GM18519 (cell line): ENCODE measurements at regions not wholly inside any gene's neighbourhood (a gene's known extent, or its start where the extent isn't known, plus 50 kb on each side); places are given as distances from the start of the nearest gene placed in this dataset.

ENCODE experiments used
- ATAC-seq: cut with Tn5 transposase; IDR thresholded peaks from one replicate; pipeline ENCODE4 v1.9.1; 2021; ENCODE audit warnings: mild to moderate bottlenecking, moderate library complexity; ENCODE audit not compliant: unreplicated experiment, low FRiP score

- ATAC-seq: no peak
Observed at GRCh38 chr13:48839171-48839570, 136.5 kb upstream of the FNDC3A start.

- no peak for ATAC-seq
Observed at GRCh38 chr13:48840366-48840765, 135.3 kb upstream of the FNDC3A start.

DNA sequence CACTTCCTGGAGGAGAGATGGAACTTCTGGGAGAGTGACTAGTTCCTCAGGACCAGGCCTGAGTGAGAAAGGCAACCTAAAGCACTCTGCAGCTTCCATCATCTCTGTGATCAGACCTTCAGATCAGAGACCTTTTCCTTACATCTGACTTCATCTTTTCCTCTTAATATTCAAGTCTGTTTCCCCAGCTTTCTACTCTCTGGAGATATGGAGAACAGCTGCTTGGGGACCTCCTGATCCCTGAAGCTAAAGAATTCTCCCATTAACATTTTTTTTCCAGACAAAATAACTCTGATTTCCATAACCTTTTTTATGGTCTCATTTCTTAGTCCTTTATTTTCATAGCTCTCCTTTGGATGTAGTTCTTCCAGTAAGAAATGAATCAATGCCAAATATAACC is 133.4 kb upstream of the FNDC3A start:
- ATAC-seq: no peak

- no peak for ATAC-seq
Observed at GRCh38 chr13:48843630-48844380, 131.9 kb upstream of the FNDC3A start.

DNA sequence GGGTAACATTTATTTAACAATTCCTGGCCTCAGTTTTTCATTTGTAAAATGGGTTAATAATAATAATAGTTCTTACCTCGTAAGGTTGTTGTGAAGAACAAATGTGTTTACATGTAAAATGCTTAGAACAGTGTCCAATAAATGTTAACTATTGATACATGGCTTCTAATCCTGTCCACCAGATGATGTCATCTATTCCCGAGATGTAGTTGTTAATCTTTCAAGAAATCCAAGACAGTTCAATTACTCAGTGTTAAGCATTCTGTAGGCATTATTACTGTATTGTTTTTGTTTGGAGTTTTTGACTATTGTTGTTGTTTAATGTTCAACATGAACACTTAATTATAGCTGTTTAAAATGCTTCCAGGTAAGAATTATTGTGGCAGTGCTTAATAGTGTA is 131.0 kb upstream of the FNDC3A start:
- ATAC-seq: no peak

- no peak for ATAC-seq
Observed at GRCh38 chr13:48849515-48849914, 126.2 kb upstream of the FNDC3A start.

DNA sequence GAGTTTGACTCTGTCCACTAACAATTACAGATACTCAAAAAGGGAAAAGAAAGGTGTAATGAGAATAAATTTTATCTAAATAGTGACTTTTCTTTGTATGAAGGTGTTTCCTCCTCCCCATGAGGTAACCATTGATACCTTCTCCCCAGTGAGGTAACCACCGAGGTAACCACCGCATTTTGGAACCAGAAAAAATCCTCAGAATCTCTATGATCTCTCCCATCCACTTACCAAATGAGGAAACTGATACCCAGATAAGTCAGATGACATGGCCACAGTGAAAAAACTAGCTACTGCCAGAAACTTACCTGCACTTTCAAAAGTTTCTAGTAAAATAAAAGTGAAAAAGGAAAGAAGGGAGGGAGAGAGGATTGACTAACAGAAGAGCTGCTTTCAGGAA is 124.0 kb upstream of the FNDC3A start:
- ATAC-seq: no peak

GRCh38 chr13:48852911-48853727 is 122.6 kb upstream of the FNDC3A start:
- no peak for ATAC-seq

DNA sequence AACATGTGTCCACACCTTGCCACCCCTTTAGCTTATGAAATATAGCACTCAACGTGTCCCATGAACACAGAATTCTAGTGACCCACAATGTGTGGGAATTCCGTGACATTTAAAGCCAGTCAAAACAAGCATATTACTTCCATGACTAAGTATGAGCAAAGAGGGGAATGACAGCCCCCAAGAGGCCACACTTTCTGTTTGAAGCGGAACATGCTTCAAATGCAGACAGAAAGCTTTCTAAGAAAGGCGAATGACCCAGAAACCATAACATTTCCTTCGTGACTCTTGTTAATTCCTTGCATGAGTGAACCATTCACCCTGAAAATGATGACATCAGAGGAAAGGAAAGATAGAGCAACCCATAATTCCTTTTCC is 122.0 kb upstream of the FNDC3A start:
- no peak for ATAC-seq

GRCh38 chr13:48857576-48857975 is 118.1 kb upstream of the FNDC3A start:
- no peak for ATAC-seq

GRCh38 chr13:48858122-48858902 is 117.4 kb upstream of the FNDC3A start:
- no peak for ATAC-seq

- no peak for ATAC-seq
Observed at GRCh38 chr13:48859272-48860105, 116.2 kb upstream of the FNDC3A start.

- ATAC-seq: no peak
Observed at GRCh38 chr13:48860364-48860763, 115.3 kb upstream of the FNDC3A start.

GRCh38 chr13:48862572-48862971 is 113.1 kb upstream of the FNDC3A start:
- ATAC-seq: no peak

DNA sequence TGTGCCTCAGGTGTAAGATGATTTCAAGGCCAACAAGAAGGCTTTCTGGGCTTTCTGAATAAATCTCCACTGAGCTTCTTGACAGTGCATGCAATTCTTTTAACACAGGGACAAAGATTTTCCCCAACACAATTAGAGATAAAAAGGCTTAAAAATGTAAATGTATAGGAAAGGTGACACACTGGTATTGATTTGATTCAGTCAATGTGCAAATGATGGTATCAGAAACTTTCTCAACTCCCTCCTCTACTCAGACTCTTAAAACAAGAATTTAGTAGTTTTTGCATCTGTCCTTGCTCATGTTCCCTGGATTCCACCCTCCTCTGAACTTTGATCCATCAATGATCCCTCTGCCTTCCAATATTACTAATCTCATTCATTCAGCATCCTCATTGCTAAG is 111.6 kb upstream of the FNDC3A start:
- no peak for ATAC-seq

DNA sequence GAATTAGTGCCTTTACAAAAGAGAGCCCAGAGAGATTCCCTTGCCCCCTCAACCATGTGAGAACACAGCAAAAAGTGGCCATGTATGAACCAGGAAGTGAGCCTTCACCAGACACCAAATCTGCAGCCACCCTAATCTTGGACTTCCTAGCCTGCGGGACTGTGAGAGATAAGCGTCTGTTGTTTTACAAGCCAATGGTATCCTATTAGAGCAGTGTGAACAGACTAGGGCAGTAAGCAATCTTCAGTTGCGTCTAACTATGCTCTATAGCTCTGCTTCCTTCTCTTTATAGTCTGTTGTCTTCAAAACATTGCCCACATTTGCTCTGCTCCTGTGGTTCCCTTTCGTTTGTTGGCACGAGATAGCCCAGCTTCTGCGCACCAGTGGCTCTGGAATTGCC is 109.5 kb upstream of the FNDC3A start:
- no peak for ATAC-seq

GRCh38 chr13:48873081-48873480 is 102.6 kb upstream of the FNDC3A start:
- ATAC-seq: no peak

GRCh38 chr13:48873587-48873986 is 102.1 kb upstream of the FNDC3A start:
- no peak for ATAC-seq

DNA sequence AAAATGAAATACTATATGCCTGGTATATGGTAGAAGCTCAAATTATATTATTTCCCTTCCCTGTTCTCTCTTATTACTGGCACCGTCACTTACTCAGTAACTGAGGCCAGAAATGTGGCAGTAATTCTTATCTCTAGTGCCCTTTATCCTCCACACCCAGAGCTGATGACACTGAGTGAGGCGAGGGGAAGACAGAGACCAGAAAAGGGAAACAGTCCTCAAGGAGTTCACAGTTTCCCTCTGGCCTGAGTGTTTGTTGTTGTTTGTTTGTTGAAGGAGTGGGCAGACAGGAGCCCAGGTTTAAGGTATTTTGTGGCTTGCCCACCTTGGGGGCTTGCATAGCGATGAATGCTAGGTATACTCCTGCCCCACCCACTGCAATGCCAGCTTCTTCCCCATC is 101.5 kb upstream of the FNDC3A start:
- no peak for ATAC-seq

DNA sequence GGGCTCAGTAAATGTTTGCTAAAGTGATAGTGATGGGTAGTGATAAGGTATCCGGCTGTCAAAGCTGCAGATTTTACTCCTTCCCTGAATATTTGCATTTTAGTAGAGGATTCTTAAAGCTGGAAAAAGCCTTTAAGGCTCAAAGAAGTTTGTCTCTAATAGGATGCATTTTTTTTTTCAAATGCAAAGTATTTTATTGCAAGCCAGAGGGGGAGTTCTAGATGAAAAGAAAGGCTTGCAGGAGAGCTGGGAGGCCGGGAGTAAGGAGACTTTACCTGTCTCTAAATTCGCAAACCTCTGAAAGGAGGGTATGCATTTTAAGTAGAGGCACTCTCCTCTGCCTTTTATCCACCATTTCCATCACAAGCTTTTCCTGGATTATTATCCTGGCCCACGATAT is 100.7 kb upstream of the FNDC3A start:
- no peak for ATAC-seq
